ENCODE measurements at regions not wholly inside any gene's neighbourhood (a gene's known extent, or its start where the extent isn't known, plus 50 kb on each side); places are given as distances from the start of the nearest gene placed in this dataset.

GRCh38 chr2:220569112-220569897, 941.9 kb downstream of the SLC4A3 start:
- TF ChIP-seq CTCF (IDR thresholded peaks at IDR 0.05; ENCODE audit: insufficient read depth, low read depth, low read length) (no peak), EZH2 (IDR thresholded peaks at IDR 0.05; ENCODE audit: insufficient read depth, low read length) (no peak)
- H3K4me2 ChIP-seq (ENCODE audit: low read length) = no peak overlapping the region
- no peaks in the 10 kb centered on the region for H3K36me3 ChIP-seq (ENCODE audit: insufficient read depth, low read length)
- DNase-seq (ENCODE audit: low read depth) = no peak
- no peaks in the 10 kb centered on the region for H3K27me3 ChIP-seq (ENCODE audit: insufficient read depth, low read length)
- Mint-ChIP-seq H3K27me3 (ENCODE audit: low read depth, unreplicated experiment) (no peaks in the 10 kb centered on the region), H3K36me3 (ENCODE audit: low read depth, unreplicated experiment) (no peaks in the 10 kb centered on the region), H3K27ac (ENCODE audit: unreplicated experiment) (no peak overlapping the region), H3K9me3 (ENCODE audit: unreplicated experiment) (no peaks in the 10 kb centered on the region), H3K4me1 (ENCODE audit: low read depth, unreplicated experiment) (no peaks in the 10 kb centered on the region), H3K4me3 (ENCODE audit: unreplicated experiment) (no peak overlapping the region)
- no peak overlapping the region for H2AFZ ChIP-seq (ENCODE audit: low read depth, low read length)
- no peaks in the 10 kb centered on the region for H3K79me2 ChIP-seq (ENCODE audit: insufficient read depth, low read length)
- H3K4me1 ChIP-seq (ENCODE audit: insufficient read depth, low read length) = no peaks in the 10 kb centered on the region
- H4K20me1 ChIP-seq (ENCODE audit: insufficient read depth, low read length) = no peaks in the 10 kb centered on the region
- H3K4me3 ChIP-seq (ENCODE audit: insufficient read depth, low read depth, low read length) = no peak overlapping the region
- H3K9me3 ChIP-seq (ENCODE audit: insufficient read depth, low read depth, low read length) = no peaks in the 10 kb centered on the region
- no peak for FAIRE-seq
- no peak overlapping the region for H3K27ac ChIP-seq (ENCODE audit: low read depth, low read length)
- H3K9ac ChIP-seq (ENCODE audit: low read length) = no peak overlapping the region

GRCh38 chr2:220572385-220572784, 945.0 kb downstream of the SLC4A3 start:
- TF ChIP-seq CTCF (IDR thresholded peaks at IDR 0.05; ENCODE audit: insufficient read depth, low read depth, low read length) (no peak), EZH2 (IDR thresholded peaks at IDR 0.05; ENCODE audit: insufficient read depth, low read length) (no peak)
- no peak overlapping the region for H3K4me2 ChIP-seq (ENCODE audit: low read length)
- no peaks in the 10 kb centered on the region for H3K79me2 ChIP-seq (ENCODE audit: insufficient read depth, low read length)
- Mint-ChIP-seq H3K4me3 (ENCODE audit: unreplicated experiment) (no peak overlapping the region), H3K9me3 (ENCODE audit: unreplicated experiment) (no peaks in the 10 kb centered on the region), H3K4me1 (ENCODE audit: low read depth, unreplicated experiment) (no peaks in the 10 kb centered on the region), H3K27ac (ENCODE audit: unreplicated experiment) (no peak overlapping the region), H3K27me3 (ENCODE audit: low read depth, unreplicated experiment) (no peaks in the 10 kb centered on the region), H3K36me3 (ENCODE audit: low read depth, unreplicated experiment) (no peaks in the 10 kb centered on the region)
- peak; percentile 58 for DNase-seq (ENCODE audit: low read depth)
- H3K36me3 ChIP-seq (ENCODE audit: insufficient read depth, low read length) = no peaks in the 10 kb centered on the region
- H3K27ac ChIP-seq (ENCODE audit: low read depth, low read length) = no peak overlapping the region
- H3K9ac ChIP-seq (ENCODE audit: low read length) = no peak overlapping the region
- H3K4me3 ChIP-seq (ENCODE audit: insufficient read depth, low read depth, low read length) = no peak overlapping the region
- H3K27me3 ChIP-seq (ENCODE audit: insufficient read depth, low read length) = no peaks in the 10 kb centered on the region
- H3K4me1 ChIP-seq (ENCODE audit: insufficient read depth, low read length) = no peaks in the 10 kb centered on the region
- H4K20me1 ChIP-seq (ENCODE audit: insufficient read depth, low read length) = no peaks in the 10 kb centered on the region
- FAIRE-seq = peak; percentile 52
- H2AFZ ChIP-seq (ENCODE audit: low read depth, low read length) = peak overlapping the region; percentile 21
- no peaks in the 10 kb centered on the region for H3K9me3 ChIP-seq (ENCODE audit: insufficient read depth, low read depth, low read length)

- H3K4me2 ChIP-seq (ENCODE audit: low read length) = no peak overlapping the region
- H3K27me3 ChIP-seq (ENCODE audit: insufficient read depth, low read length) = no peaks in the 10 kb centered on the region
- H3K4me3 ChIP-seq (ENCODE audit: insufficient read depth, low read depth, low read length) = no peak overlapping the region
- DNase-seq (ENCODE audit: low read depth) = no peak
- Mint-ChIP-seq H3K4me1 (ENCODE audit: low read depth, unreplicated experiment) (no peaks in the 10 kb centered on the region), H3K27me3 (ENCODE audit: low read depth, unreplicated experiment) (no peaks in the 10 kb centered on the region), H3K4me3 (ENCODE audit: unreplicated experiment) (no peak overlapping the region), H3K36me3 (ENCODE audit: low read depth, unreplicated experiment) (no peaks in the 10 kb centered on the region), H3K9me3 (ENCODE audit: unreplicated experiment) (no peaks in the 10 kb centered on the region), H3K27ac (ENCODE audit: unreplicated experiment) (no peak overlapping the region)
- H4K20me1 ChIP-seq (ENCODE audit: insufficient read depth, low read length) = no peaks in the 10 kb centered on the region
- no peaks in the 10 kb centered on the region for H3K79me2 ChIP-seq (ENCODE audit: insufficient read depth, low read length)
- H3K27ac ChIP-seq (ENCODE audit: low read depth, low read length) = no peak overlapping the region
- TF ChIP-seq CTCF (IDR thresholded peaks at IDR 0.05; ENCODE audit: insufficient read depth, low read depth, low read length) (no peak), EZH2 (IDR thresholded peaks at IDR 0.05; ENCODE audit: insufficient read depth, low read length) (no peak)
- H3K9ac ChIP-seq (ENCODE audit: low read length) = no peak overlapping the region
- no peak for FAIRE-seq
- no peaks in the 10 kb centered on the region for H3K36me3 ChIP-seq (ENCODE audit: insufficient read depth, low read length)
- no peaks in the 10 kb centered on the region for H3K9me3 ChIP-seq (ENCODE audit: insufficient read depth, low read depth, low read length)
- no peaks in the 10 kb centered on the region for H3K4me1 ChIP-seq (ENCODE audit: insufficient read depth, low read length)
- H2AFZ ChIP-seq (ENCODE audit: low read depth, low read length) = no peak overlapping the region
These were observed 946.6 kb downstream of the SLC4A3 start for GRCh38 chr2:220574038-220574437.
